Esophagus muscularis mucosa (tissue), 4 donors: ENCODE measurements at regions not wholly inside any gene's neighbourhood (a gene's known extent, or its start where the extent isn't known, plus 50 kb on each side); places are given as distances from the start of the nearest gene placed in this dataset.

Source experiments
- DNase-seq: peaks from one replicate; pipeline ENCODE4 v3.0.0-alpha.2; 2017; ENCODE audit errors: extremely low spot score
- H3K27ac ChIP-seq, 4 donors: fragments of 200-600 bp; sonication (generic); replicated peaks in 1 of 4; 1 replicate in 3 of 4; 2 replicates in 1 of 4; pipeline ENCODE4 v1.5.1; 2016 to 2019; ENCODE audit warnings: mild to moderate bottlenecking in 1 of 4
- H3K27me3 ChIP-seq, 4 donors: fragments of 200-600 bp; sonication (generic); one replicate each; pipeline versions ENCODE4 v1.5.1 to v1.6.0; 2016 to 2019
- H3K36me3 ChIP-seq, 4 donors: fragments of 200-600 bp; sonication (generic); one replicate each; pipeline ENCODE4 v1.5.1; 2016 to 2019
- H3K4me1 ChIP-seq, 4 donors: fragments of 200-600 bp; sonication (generic); one replicate each; pipeline ENCODE4 v1.5.1; 2016 to 2019
- H3K4me3 ChIP-seq, 4 donors: fragments of 200-600 bp; sonication (generic); 1 replicate in 2 of 4; 2 replicates in 2 of 4; pipeline ENCODE4 v1.5.1; 2016 to 2019; ENCODE audit warnings: mild to moderate bottlenecking in 4 of 4, moderate library complexity in 1 of 4
- H3K9me3 ChIP-seq, 4 donors: fragments of 200-600 bp; sonication (generic); 1 replicate in 3 of 4; 2 replicates in 1 of 4; pipeline ENCODE4 v1.5.1; 2016 to 2019
- EP300 ChIP-seq: sonication (generic); formaldehyde crosslinking; IDR thresholded peaks from one replicate; pipeline ENCODE4 v1.6.1; 2017; ENCODE audit warnings: antibody characterized with exemption
- POLR2A ChIP-seq: fragments of 450-650 bp; IDR thresholded peaks from one replicate; pipeline ENCODE4 v1.6.1; 2017; ENCODE audit warnings: antibody characterized with exemption, moderate library complexity, mild to moderate bottlenecking, low read depth
- POLR2AphosphoS5 ChIP-seq, 2 donors: sonication (generic); formaldehyde crosslinking; IDR thresholded peaks; one replicate each; pipeline ENCODE4 v1.6.1; 2017; ENCODE audit warnings: antibody characterized with exemption in 2 of 2
- WGBS: methylation state at CpG from one replicate; pipeline ENCODE4 v1.1.5; 2018; 5-methylcytosine and 5-hydroxymethylcytosine counted together
- intact Hi-C: fragments of 100-400 bp; cut with DNase I; formaldehyde crosslinking; loops from one replicate; pipeline ENCODE4 v1.15.1; 2023
- TF ChIP-seq, protein P1 (sequence below), 3 experiments: fragments of 200-600 bp in 2 of 3; fragments of 450-650 bp in 1 of 3; sonication (generic) in 2 of 3; IDR thresholded peaks; one replicate each; pipeline ENCODE4 v1.5.1; 2017 to 2019; ENCODE audit warnings: antibody characterized with exemption in 3 of 3, mild to moderate bottlenecking in 2 of 3, moderate library complexity in 1 of 3

- 60% methylated on average over 13 of the region's 14 CpGs for WGBS
- no peak for DNase-seq
- Histone ChIP-seq H3K4me3 (no peak overlapping the region), H3K27ac (no peak overlapping the region), H3K4me1 (peaks cover 5 to 12% (median 9%) of the 10 kb centered on the region in 4 donors), H3K9me3 (no peaks in the 10 kb centered on the region), H3K27me3 (peaks cover 0 to 62% (median 0%) of the 10 kb centered on the region in 4 donors), H3K36me3 (no peaks in the 10 kb centered on the region)
- TF ChIP-seq EP300 (no peak), POLR2AphosphoS5 (IDR thresholded peaks at IDR 0.05) (no peak), POLR2A (no peak)
- TF ChIP-seq, protein P1, sequence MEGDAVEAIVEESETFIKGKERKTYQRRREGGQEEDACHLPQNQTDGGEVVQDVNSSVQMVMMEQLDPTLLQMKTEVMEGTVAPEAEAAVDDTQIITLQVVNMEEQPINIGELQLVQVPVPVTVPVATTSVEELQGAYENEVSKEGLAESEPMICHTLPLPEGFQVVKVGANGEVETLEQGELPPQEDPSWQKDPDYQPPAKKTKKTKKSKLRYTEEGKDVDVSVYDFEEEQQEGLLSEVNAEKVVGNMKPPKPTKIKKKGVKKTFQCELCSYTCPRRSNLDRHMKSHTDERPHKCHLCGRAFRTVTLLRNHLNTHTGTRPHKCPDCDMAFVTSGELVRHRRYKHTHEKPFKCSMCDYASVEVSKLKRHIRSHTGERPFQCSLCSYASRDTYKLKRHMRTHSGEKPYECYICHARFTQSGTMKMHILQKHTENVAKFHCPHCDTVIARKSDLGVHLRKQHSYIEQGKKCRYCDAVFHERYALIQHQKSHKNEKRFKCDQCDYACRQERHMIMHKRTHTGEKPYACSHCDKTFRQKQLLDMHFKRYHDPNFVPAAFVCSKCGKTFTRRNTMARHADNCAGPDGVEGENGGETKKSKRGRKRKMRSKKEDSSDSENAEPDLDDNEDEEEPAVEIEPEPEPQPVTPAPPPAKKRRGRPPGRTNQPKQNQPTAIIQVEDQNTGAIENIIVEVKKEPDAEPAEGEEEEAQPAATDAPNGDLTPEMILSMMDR (IDR thresholded peaks at IDR 0.05), result no peak
- intact Hi-C loops, result no loop called here
These were observed 86.5 kb upstream of the CLDN5 start for GRCh38 chr22:19610518-19611253.

DNA sequence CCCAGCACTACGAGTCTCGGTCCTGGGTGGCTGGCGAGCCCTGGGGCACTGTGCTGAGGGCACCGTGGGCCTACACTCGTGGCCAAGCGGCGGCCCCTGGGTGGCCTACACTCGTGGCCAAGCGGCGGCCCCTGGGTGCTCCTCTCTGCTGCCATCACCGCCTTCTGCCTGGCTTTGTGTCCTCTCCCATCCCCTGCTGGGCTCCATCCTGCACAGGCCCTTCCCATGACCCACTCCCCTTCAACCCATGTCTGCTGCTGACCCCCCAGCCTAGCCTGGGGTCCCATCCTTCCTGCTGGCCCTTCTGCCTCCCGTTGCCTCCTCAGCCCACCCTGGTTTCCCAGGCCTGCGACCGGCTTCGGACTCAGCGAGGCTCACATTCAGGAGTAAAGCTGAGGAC is 87.4 kb upstream of the CLDN5 start:
- H3K36me3 ChIP-seq, result no peaks in the 10 kb centered on the region
- peaks cover 0 to 54% (median 0%) of the 10 kb centered on the region in 4 donors for H3K27me3 ChIP-seq
- WGBS, result 91% methylated on average over 7 of the region's 16 CpGs
- no peak overlapping the region for H3K4me3 ChIP-seq
- H3K9me3 ChIP-seq, result no peaks in the 10 kb centered on the region
- intact Hi-C loops, result no loop called here
- no peak overlapping the region for H3K27ac ChIP-seq
- TF ChIP-seq, protein P1 (IDR thresholded peaks at IDR 0.05), result no peak
- TF ChIP-seq POLR2AphosphoS5 (IDR thresholded peaks at IDR 0.05) (no peak), POLR2A (no peak), EP300 (no peak)
- no peak for DNase-seq
- peaks cover 5 to 12% (median 9%) of the 10 kb centered on the region in 4 donors for H3K4me1 ChIP-seq

DNA sequence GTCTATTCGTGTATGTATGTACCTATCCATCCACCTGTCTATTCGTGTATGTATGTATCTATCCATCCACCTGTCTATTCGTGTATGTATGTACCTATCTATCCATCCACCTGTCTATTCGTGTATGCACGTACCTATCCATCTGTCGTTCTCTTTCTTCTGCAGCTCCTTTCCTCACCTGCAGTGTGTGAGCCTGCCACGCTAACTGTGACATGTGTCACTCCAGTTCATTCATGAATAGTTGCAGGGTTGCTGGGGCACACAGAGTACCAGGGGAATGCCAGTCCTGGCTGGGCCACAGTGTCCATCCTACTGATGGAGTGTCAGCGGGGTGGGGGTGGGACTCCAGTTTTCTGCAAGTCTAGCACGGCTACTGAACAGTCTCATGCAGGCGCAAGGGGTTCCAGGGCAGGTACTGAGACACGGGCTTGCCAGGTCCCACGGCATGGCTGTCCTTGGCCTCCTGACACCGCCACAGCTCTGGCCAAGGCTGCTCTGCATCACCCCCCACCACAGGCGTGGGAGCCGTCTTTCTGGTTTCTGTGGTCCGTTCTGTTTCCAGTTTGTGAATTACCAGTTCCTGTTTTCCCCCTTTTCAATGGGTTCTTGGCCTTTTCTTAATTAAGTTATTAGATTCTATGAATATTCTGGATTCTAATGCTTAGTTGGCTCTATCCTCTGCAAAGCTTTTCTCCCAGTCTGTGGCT is 88.8 kb upstream of the CLDN5 start:
- 72% methylated on average over 16 of the region's 16 CpGs for WGBS
- intact Hi-C loops, result no loop called here
- TF ChIP-seq, protein P1 (IDR thresholded peaks at IDR 0.05), result no peak
- no peak for TF ChIP-seq POLR2A
- TF ChIP-seq EP300, result no peak
- TF ChIP-seq POLR2AphosphoS5 (IDR thresholded peaks at IDR 0.05), result no peak

DNA sequence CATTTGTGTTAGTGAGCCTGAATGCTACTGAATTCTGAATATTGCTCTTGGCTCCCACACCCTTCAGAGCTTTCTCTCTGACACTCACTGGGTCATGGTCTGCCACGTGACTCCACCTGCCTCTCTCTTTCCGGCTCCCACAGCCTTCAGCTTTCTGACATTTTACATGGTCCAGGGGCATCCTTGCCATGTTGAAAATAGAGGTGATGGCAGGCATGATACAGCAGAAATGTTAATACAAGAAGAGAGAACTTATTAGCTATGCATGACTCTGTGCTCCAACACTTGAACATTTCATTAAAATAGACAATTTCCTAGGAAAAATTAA is 90.3 kb upstream of the CLDN5 start:
- Histone ChIP-seq H3K36me3 (no peaks in the 10 kb centered on the region), H3K4me1 (no peaks in the 10 kb centered on the region), H3K27ac (no peak overlapping the region), H3K9me3 (no peaks in the 10 kb centered on the region), H3K4me3 (no peak overlapping the region), H3K27me3 (peaks cover 0 to 37% (median 0%) of the 10 kb centered on the region in 4 donors)
- intact Hi-C loops, result no loop called here
- TF ChIP-seq POLR2AphosphoS5 (IDR thresholded peaks at IDR 0.05) (no peak), EP300 (no peak)
- TF ChIP-seq, protein P1 (IDR thresholded peaks at IDR 0.05), result no peak
- DNase-seq, result no peak
- WGBS, result 55% methylated on average over 2 of the region's 2 CpGs

More for the DNA sequence above, 88.8 kb upstream of the CLDN5 start:
- no peak for DNase-seq
- Histone ChIP-seq H3K4me1 (no peaks in the 10 kb centered on the region), H3K27me3 (peaks cover 0 to 40% (median 0%) of the 10 kb centered on the region in 4 donors), H3K27ac (no peak overlapping the region), H3K4me3 (no peak overlapping the region), H3K9me3 (no peaks in the 10 kb centered on the region), H3K36me3 (no peaks in the 10 kb centered on the region)
